ENCODE measurements at regions not wholly inside any gene's neighbourhood (a gene's known extent, or its start where the extent isn't known, plus 50 kb on each side); places are given as distances from the start of the nearest gene placed in this dataset.

GRCh38 chr5:96337048-96337781, 95.8 kb downstream of the PCSK1 start:
- 87% methylated on average over 4 of the region's 4 CpGs for WGBS (ENCODE audit: low lambda C conversion rate)
- no peak for DNase-seq
- POLR2A ChIA-PET: interaction anchor here (1.3 kb wide), 1 partner anchor 691 kb away, joined by 4 read pairs; the partner anchor contains the start of gene RFESD

More at GRCh38 chr5:96337048-96337781, 95.8 kb downstream of the PCSK1 start:
- TF ChIP-seq REST (IDR thresholded peaks at IDR 0.05; ENCODE audit: low read depth, low read length) (no peak), EZH2phosphoT487 (IDR thresholded peaks at IDR 0.05; ENCODE audit: borderline replicate concordance, low read depth) (no peak), ELF1 (IDR thresholded peaks at IDR 0.05) (no peak), JUND (IDR thresholded peaks at IDR 0.05) (no peak), ZBTB33 (IDR thresholded peaks at IDR 0.05; ENCODE audit: borderline replicate concordance, low read depth) (no peak), USF1 (IDR thresholded peaks at IDR 0.05; ENCODE audit: borderline replicate concordance, low read depth) (no peak), RCOR1 (IDR thresholded peaks at IDR 0.05; ENCODE audit: low read length) (no peak), RFX5 (IDR thresholded peaks at IDR 0.05; ENCODE audit: low read length) (no peak), RAD21 (IDR thresholded peaks at IDR 0.05; ENCODE audit: low read length) (no peak), YY1 (IDR thresholded peaks at IDR 0.05; ENCODE audit: low read depth) (no peak), FOXJ3 (CRISPR knock-in tag; IDR thresholded peaks at IDR 0.05) (no peak), GABPA (IDR thresholded peaks at IDR 0.05; ENCODE audit: low read depth) (no peak), MAX (IDR thresholded peaks at IDR 0.05; ENCODE audit: low read depth) (no peak), PBX3 (IDR thresholded peaks at IDR 0.05) (no peak)
- Histone ChIP-seq H3K9me2 (no peaks in the 10 kb centered on the region), H3K79me2 (ENCODE audit: insufficient read depth) (no peaks in the 10 kb centered on the region), H3K4me3 (ENCODE audit: low read depth in 2 of 2, low read length in 1 of 2) (no peak overlapping the region), H3F3A (replicated peaks; ENCODE audit: insufficient read depth) (no peaks in the 10 kb centered on the region), H3K27me3 (ENCODE audit: insufficient read depth) (no peaks in the 10 kb centered on the region), H3K36me3 (replicated peaks in 1 of 2; ENCODE audit: control insufficient read depth in 1 of 2, insufficient read depth in 2 of 2, low read length in 1 of 2) (no peaks in the 10 kb centered on the region), H3K4me1 (ENCODE audit: control insufficient read depth in 1 of 2, insufficient read depth in 2 of 2, low read depth in 1 of 2, low read length in 1 of 2) (peaks cover 0 to 18% of the 10 kb centered on the region in 2 experiments; a peak in 2 of 4 replicates), H2AFZ (ENCODE audit: low read depth) (no peak overlapping the region), H4K20me1 (ENCODE audit: insufficient read depth) (no peaks in the 10 kb centered on the region), H3K9ac (no peak overlapping the region), H3K9me3 (no peaks in the 10 kb centered on the region), H3K27ac (ENCODE audit: low read depth in 2 of 2, low read length in 1 of 2) (no peak overlapping the region), H3K4me2 (no peak overlapping the region)
- CTCF ChIA-PET: interaction anchor here (0.6 to 7.7 kb wide), 27 partner anchors 8 to 824 kb away, joined by 3 to 157 read pairs (median 4); partner anchors contain the start of genes ELL2 and RFESD

Data from SK-N-SH (cell line).